Nucleus accumbens (tissue), 56 donors: ENCODE measurements at regions not wholly inside any gene's neighbourhood (a gene's known extent, or its start where the extent isn't known, plus 50 kb on each side); places are given as distances from the start of the nearest gene placed in this dataset.

Source experiments
- DNase-seq, 56 donors: peaks; one replicate each; lab custom pipeline; 2025; lab: John Stamatoyannopoulos, UW

DNA sequence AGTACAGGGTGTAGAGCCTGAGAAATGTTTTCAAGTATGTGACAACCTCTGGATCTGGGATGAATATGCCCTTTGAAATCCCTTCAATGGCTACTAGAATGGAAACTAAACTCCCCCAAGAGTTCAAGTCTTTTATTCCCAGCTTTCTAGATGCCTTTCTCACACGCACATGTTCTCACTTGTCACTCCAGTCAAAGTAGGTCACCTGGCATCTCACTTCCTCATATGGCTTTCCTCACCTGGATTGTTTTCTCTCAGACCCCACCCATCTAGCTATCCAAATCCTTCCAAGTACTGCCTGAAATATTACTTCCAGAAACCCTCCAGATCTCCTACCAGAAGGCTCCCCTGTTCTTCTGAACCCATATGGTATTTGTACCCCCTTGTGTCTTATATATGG, 615.4 kb upstream of the KLF4 start:
- no peak for DNase-seq

DNA sequence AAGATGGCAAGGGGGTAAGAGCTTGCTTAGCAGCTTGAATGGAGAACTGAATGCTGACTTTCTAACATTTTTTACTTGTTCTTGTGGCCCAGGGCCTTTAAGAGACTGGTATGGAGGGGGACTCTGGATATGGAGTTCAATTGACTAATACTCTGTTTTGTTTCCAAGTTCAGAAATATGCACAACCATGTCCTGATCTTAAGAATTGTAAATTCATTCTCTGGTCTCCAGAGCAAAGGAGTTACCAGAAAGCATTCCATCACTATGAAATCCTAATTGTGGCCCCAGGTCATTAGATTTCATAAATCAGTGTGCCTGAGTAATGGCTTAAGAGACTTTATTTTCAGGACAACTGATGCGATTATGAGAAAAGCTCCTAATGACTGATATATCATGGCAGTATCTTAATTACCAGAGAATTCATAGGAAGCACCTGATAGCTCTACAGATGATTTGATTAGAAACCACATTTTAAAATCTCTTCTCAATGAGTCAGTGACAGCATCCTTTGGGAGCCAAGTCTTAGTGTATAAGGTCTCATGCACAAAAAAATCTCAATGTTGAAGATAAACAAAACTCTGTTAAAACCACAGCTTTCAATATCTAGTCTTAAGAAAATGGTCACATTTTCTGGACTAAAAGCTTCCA, 613.6 kb upstream of the KLF4 start:
- DNase-seq: no peak

DNA sequence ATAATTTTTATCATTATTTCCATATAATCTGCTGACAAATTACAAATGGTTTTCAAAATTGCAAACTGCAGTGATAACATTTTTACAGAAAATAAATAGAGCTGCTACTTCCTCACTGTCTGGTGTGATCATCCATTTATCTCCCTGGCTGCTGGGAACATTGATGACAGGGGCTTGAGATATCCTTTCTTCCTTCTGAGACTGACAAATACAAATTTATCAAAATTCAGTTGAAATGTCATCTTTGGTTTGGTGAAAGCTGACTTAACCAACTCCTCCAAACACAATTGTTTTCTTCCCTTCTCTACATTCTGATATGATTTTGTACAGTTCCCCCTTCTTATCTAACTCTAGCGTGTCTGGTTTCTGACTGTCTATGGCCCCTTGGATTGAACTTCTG, 611.8 kb upstream of the KLF4 start:
- no peak for DNase-seq

DNA sequence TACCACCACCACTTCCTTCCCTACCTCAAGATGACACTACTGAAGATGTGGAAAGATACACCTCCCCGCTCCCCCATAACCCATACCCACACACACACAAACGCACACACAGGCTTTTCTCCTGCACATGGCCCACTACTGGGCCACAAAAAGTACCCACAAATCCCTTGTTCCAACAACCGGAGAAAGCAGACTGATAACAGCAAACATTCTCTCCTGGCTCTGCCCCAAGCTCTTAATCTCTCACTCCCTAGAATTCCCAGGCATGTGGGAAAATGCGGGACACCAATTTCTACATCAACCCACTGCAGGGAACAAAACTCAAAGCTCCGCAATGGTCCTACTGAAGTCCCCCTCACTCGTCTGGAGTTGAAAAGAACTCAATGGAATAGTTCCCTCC, 611.0 kb upstream of the KLF4 start:
- DNase-seq: no peak

DNA sequence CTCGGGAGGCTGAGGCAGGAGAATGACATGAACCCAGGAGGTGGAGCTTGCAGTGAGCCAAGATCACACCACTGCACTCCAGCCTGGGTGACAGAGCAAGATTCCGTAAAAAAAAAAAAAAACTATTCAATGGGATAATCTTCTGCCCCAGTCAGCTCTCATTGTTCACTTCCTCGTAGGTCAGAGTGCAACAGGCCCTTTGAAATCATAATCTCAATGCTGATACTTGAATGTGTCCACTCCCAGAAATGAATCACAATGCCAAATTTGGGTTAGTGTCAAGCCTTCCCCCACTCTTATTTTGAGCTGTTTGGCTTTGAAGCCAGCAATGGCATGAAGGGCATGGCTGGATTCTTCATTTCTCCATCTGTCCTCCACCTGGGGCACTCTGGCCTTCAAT, 610.3 kb upstream of the KLF4 start:
- no peak for DNase-seq

DNA sequence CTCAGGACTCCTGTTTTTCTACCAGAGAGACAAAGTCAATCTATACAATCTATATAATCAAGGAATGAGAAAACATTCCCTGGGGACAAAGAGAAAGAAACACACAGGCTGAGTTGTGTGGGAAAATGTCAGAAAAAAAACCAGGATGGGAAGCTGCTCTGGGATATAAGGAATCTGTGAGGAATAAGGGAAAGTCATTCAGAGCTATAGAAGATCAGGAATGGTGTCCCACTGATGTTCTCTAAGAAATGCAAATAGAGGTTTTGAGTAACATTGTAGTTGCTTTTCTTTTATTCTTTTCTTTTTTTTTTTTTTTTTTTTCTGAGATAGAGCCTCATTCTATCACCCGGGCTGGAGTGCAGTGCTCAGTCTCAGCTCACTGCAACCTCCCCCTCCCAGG, 605.9 kb upstream of the KLF4 start:
- DNase-seq: no peak

DNA sequence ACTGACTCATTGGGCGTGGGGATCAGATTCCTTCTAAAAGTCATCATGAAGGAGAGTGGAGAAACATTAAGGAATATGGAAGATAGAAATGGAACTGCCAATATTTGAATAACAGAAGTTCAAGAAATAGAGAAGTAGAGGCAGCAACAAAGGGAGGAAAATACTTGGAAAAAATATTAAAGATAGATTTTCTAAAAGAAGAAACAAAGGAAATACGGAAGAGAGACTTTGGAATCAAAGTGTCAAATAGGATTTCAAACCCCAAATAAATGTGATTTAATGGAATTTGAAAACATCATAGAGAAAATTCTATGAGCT, 605.1 kb upstream of the KLF4 start:
- no peak for DNase-seq

DNA sequence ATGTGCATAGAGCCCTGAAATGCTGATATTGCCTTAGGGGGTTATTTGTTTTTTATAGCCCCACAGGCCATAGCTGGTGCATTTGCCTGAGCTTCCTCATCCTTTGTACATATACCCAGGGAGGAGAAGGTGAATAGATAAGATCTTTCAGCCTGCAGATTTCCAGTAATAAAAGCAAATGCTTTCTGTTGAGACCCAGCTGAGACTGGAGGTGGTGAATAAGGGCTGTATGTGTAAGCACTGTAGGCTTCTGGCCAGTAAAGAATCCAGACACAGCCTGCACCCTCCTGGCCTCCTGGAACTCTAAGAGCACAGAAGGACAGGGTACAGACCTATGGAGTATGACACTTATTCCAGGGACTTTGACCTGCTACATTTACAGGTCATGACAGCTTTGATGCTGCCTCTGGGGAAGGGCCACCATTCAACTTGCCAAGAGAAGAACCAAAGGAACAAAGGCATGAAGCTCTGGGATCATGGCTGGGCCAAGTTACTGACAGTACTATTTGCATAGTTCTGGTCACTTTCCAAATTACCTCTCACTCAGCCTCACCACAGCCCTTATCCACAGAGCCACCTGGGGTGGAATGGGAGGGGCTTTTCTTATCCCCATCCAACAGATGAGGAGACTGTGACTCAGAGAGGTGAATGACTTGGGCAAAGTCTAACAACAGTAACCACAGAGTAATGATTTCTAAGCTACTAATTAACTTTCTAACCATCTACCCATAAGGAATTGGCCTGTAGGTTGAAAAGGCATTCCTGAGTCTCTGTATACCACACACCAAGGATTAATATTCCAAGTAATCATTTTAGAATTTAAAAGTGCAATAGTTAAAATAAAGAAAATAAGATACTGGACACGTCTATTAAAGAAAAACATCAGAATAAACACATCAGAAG, 604.5 kb upstream of the KLF4 start:
- DNase-seq: no peak

DNA sequence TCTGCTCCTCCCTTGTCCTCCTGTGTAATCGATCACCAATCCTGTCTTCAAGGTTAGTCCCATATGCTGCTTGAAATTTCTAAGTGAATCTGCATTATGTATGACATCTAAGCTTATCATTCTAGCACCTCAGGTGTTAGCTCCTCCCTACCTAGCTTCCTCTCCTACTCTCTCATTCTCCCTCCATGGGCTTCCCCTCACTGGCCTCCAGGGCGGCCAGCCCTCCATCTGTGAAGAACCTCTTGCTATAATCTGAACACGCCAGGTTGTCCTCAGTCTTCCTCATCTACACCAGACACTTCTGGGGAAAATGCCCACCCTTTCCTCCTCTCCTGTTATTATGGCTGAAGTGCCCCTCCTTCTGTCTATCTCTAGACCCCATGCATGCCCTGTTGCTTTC, 599.3 kb upstream of the KLF4 start:
- no peak for DNase-seq

DNA sequence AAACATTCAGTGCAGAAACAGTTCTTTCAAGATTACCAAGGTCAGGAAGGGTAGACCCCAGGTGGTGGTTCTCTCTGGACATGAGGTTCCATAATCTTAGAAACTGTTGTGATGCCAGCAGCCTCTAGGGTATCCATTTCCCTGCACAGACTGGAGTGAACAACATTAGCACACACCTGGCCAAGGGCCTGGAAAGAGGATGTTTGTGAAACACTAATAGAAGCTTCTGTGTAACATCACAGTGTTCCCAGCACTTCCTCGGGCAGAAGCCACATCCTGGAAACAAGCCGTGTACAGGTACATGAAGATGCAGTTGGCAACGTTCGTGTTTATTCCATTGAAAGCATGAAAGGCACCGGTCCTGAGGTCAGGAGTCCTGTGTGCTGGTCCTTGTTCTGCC, 598.2 kb upstream of the KLF4 start:
- no peak for DNase-seq

DNA sequence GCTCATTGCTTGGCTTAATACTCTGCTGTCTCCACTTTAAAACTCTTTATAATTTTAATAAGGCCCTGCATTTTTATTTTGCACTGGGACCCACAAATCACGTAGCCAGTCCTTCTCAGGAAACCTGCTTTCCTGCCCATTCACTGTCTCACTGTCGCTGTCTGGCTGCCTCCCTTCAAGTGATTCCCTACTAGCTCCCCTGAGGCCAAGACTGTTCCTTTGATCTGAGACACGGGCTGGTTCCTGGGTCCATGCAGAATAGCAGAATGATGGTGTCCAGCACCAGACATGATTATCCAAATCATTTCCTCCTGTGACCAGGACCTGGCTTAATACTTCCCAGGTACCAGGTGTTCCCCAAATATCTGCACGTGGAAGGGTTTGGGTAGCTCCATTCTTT, 597.1 kb upstream of the KLF4 start:
- no peak for DNase-seq

DNA sequence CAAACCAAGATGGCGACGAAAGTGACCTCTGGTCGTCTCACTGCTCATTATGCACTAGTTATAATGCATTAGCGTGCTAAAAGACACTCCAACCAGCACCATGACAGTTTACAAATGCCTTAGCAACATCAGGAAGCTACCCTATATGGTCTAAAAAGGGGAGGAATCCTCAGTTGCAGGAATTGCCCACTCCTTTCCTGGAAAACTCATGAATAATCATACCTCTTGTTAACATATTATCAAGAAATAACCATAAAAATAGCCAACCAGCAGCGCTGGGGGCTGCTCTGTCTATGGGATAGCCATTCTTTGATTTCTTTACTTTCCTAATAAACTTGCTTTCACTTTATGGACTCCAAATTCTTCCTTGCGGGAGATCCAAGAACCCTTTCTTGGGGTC, 595.7 kb upstream of the KLF4 start:
- no peak for DNase-seq

DNA sequence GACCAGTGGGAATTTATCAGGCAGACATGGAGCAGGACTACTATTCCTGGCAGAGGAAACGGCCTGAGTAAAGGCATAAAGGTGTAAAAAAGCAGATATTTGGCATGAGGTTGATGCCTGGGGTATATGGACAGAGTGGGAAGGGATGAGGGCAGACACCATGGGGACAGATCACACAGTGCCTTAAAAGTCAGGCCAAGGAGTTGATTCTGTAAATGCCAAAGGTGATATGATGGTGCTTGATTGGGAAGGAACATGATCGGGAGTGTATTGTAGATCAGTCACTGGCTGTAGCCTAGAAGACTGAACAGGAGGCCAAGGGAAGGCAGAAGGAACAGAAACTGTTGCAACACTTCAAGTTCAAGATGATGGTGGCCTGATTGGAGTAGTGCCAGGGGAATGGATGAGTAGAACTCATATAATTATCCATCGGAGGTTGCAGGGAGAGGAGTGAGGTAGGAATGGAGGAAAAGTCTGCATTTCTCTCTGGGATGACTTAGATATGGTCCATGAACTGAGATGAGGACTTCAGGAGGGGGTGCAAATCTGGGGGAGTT, 594.3 kb upstream of the KLF4 start:
- DNase-seq: peak in 2 of 56 donors; percentile 1 to 7

DNA sequence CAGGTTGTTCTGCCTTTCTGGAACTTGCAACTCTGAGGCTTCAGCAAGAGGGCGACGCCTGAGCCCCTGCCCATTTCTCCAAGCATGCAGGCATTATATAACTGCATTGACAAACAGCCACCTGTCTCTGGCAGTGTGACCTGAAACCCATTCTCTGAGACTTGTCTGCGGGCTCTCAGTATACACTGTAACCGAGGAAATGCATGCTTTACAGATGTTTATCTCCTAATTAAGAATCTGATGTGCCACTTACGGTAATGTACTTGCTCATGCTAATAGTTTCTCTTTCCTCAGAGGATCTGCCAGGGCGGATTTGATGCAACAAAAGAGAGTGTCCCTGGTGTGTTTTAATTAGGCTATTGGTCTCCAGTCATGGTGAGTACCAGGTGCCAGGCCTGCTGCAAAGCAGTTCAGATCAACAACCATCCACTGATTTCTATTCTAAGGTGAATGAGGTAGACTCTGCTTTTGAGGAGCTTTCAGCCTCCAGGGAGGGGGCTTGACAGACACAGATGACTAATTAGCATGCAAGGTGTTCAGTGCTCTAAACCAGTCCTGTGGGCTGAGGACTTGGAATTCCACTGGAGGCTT, 593.7 kb upstream of the KLF4 start:
- no peak for DNase-seq

DNA sequence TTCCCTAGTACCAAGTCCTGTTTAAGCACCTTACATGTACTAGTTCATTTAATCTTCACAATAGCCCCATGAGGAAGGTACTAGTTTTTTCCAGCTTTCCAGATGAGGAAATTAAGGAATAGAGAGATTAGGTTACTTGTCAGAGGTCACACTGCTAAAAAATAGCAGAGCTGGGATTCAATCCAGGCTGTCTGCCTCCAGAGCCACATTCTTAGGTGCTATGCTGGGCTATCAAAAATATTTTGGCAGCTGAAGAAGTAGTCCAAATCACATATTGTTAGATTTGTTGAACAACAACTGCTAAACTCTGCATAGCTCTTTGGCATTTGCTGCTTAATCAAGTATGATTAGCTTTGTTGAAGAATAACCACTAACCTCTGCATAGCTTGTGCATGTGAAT, 591.5 kb upstream of the KLF4 start:
- DNase-seq: no peak

DNA sequence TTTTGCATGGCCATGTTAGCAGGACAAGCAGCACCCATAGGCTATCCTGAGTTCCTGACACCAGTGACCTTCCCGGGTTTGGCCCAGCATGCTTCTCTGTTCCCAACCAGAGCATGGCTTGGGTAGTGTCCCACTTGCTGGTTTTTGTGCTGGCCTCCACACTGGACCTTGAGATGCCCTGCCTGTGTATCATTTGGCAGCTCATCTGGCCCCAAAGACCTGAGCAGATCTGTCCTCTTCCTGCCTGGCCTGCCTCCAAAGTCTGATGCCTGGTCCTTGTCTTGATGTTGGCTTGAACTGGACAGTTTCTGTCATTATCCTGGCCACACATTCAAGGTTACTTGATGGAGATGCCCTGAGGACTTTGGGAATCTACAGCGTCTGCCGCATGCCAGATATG, 590.7 kb upstream of the KLF4 start:
- no peak for DNase-seq

DNA sequence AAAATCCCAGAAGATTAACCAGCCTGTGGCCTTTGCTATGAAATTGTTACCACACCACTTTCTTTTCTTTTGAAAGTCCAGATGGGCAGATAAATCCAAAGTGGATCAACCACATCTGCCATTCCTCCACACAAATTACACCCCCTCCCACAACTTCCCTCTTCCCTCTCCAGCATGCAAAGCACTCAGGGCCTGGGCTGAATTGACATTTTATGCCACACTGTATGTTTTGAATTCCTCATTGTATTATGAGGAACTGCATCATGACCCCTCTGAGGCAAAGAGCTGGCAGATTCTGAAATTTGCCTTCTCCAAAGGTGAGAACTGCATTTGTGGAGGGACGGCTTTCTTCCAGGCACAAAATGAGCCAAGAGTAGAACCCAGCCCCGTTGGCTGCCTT, 589.2 kb upstream of the KLF4 start:
- DNase-seq: no peak

DNA sequence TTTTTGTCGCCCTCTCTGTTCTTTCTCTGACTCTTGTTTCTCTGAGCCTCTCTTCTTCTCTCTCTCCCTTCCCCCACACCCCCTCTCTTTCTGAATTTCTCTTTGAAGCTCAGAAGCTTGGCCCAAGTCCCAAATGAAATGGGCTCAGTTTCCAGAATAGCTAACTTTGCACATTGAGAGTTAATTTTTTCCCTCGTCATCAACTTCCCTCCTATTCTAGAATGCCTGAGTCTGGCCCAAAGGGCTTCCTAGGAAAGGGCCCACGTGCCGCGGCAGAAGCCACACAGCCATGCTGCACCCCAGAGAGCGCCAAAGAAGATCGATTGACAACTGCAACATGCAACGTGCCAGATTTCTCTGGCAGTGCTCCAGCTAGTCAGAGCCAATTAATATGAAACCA, 588.8 kb upstream of the KLF4 start:
- peak in 1 of 56 donors; percentile 3 for DNase-seq

DNA sequence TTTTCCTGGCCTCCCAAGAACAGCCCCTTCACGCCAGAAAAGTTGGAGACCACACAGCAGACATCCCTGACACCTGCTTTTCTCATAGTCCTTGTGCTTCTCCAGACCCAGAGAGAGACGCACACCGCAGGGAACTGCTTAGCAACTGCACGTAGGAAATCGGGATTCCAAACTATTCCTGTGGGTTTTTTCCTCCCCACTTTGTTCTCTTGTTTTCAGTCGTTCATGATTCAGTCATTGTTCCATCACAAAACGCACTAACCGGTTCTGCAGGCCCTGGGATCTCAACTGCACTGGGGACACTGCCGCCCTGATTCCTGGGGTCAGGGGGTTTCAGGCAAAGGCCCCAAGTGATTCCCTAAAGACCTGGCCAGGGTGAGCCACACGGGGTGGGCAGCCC, 588.0 kb upstream of the KLF4 start:
- DNase-seq: no peak

DNA sequence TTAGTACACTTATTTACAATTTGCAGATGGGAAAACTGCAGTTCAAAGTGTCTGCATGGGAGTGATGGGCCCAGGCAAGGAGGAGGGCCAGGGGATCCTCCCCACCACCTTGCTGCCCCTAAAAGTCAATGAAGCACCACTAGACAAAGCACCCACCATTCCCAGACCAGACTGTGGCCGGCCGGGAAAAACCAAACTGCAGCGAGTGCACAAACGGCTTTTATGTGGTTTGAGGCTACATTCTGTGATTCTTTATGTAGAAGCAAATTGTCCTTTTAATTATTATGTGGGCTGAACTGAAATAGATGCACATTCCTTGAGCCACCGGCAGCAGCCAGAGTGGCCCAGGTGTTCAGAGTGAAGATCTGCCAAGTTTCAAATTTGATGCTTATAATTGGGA, 585.3 kb upstream of the KLF4 start:
- no peak for DNase-seq

DNA sequence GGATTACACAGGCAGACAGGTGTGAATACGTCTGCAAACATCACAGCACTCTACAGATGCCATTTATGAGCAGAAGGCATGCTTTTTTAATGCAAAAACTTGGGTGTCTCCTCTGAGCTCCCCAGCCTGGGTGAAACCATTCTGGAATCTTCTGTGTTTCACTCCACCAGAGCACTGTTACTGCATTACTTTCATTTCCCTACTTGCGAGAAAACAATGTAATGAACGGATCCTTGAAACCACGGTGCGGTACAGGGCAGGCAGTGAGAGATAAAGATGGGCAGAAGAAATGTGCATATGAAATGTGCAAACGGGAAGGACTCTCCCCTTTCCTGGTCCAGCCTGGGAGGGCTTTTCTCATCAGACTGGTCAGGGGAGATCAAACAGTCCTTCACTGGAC, 584.3 kb upstream of the KLF4 start:
- DNase-seq: no peak

DNA sequence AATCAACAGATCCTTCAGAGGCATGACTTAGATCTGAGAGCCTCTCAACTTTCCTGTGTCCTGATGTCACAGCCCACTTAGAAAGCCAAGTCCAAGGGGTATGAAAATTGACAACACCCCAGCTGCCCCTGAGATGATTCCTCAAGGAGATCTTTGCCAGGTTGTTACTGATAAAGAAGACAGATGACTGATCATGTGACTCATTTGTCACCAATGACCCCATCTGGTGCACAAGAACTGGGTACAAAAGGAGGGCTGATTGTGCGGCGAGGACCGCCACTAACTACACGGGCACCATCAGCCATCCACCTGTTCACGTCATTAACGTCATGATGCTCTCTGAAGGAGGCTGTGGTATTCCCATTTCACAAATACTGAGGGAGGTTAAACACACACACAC, 583.2 kb upstream of the KLF4 start:
- DNase-seq: no peak
